ENCODE measurements at regions not wholly inside any gene's neighbourhood (a gene's known extent, or its start where the extent isn't known, plus 50 kb on each side); places are given as distances from the start of the nearest gene placed in this dataset.

DNA sequence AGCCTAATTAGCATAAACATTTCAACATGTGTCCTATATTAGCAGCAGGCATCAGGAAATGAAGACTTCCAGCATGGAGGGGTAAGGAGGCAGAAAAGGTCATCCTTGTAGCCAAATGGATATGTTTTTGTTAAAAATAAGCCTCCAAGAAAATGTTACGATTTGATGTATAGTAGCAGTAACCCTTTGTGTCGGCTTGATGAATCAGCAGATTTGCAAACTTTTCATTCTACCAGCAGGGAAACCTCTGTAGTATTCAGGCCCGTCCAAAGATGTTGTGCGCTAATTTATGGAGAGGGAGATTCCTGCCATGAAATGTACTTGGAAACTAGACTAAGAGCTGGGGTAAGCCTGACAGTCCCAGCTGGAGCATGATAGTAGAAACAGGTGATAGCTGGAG is 780.8 kb upstream of the KLHL29 start:
- H3K27me3 ChIP-seq (ENCODE audit: control insufficient read depth, insufficient read depth, low read length), result no peaks in the 10 kb centered on the region
- no peak for DNase-seq (ENCODE audit: low read depth in 2 of 2)
- H3K79me2 ChIP-seq (ENCODE audit: control insufficient read depth, insufficient read depth, low read length), result no peaks in the 10 kb centered on the region
- H3K27ac ChIP-seq (ENCODE audit: insufficient read depth, low read length), result no peak overlapping the region
- no peak overlapping the region for H2AFZ ChIP-seq (ENCODE audit: low read length)
- H3K9me3 ChIP-seq (ENCODE audit: control insufficient read depth, insufficient read depth, low read depth, low read length), result no peaks in the 10 kb centered on the region
- TF ChIP-seq EZH2 (IDR thresholded peaks at IDR 0.05; ENCODE audit: low read length, missing control alignments), result no peak
- TF ChIP-seq, protein P1, sequence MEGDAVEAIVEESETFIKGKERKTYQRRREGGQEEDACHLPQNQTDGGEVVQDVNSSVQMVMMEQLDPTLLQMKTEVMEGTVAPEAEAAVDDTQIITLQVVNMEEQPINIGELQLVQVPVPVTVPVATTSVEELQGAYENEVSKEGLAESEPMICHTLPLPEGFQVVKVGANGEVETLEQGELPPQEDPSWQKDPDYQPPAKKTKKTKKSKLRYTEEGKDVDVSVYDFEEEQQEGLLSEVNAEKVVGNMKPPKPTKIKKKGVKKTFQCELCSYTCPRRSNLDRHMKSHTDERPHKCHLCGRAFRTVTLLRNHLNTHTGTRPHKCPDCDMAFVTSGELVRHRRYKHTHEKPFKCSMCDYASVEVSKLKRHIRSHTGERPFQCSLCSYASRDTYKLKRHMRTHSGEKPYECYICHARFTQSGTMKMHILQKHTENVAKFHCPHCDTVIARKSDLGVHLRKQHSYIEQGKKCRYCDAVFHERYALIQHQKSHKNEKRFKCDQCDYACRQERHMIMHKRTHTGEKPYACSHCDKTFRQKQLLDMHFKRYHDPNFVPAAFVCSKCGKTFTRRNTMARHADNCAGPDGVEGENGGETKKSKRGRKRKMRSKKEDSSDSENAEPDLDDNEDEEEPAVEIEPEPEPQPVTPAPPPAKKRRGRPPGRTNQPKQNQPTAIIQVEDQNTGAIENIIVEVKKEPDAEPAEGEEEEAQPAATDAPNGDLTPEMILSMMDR (conservative IDR thresholded peaks at IDR 0.05 in 1 of 2, IDR thresholded peaks at IDR 0.05 in 1 of 2; ENCODE audit: low read depth in 1 of 2, low read length in 2 of 2), result no peak
- no peaks in the 10 kb centered on the region for H3K4me1 ChIP-seq (ENCODE audit: control insufficient read depth, extremely low read depth, insufficient read depth, low read length)
- H3K4me2 ChIP-seq (ENCODE audit: extremely low read depth, insufficient read depth, low read length), result no peak overlapping the region
- H3K36me3 ChIP-seq (ENCODE audit: control insufficient read depth, insufficient read depth, low read length), result no peaks in the 10 kb centered on the region
- H3K4me3 ChIP-seq (replicated peaks in 1 of 4; ENCODE audit: control extremely low read depth in 1 of 4, insufficient read depth in 1 of 4, low read depth in 3 of 4, low read length in 4 of 4), result no peak overlapping the region
- H4K20me1 ChIP-seq (ENCODE audit: control insufficient read depth, extremely low read depth, insufficient read depth, low read length), result no peaks in the 10 kb centered on the region
- H3K9ac ChIP-seq (ENCODE audit: insufficient read depth, low read length), result no peak overlapping the region

DNA sequence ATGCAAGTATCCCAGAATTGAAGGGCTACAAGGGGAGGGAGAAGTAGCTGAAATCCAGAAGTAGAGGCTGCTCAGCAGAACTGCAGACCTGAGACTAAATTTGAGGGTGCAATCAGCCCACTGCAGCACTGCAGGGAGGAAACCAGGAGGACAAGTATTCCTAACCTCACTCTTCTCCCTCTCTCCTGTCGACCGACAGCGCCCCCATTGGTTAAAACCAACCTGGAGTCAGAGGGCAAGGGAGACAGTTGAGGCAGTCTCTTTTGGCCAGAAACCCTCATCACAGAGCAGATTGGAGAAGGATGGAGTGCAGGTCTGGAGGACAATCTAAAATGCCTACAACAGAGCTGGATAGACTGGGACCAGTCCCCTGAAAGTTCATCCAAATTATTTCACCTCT is 768.9 kb upstream of the KLHL29 start:
- H3K4me1 ChIP-seq (ENCODE audit: control insufficient read depth, extremely low read depth, insufficient read depth, low read length), result no peaks in the 10 kb centered on the region
- no peak overlapping the region for H3K27ac ChIP-seq (ENCODE audit: insufficient read depth, low read length)
- no peak for TF ChIP-seq EZH2 (IDR thresholded peaks at IDR 0.05; ENCODE audit: low read length, missing control alignments)
- TF ChIP-seq, protein P1 (conservative IDR thresholded peaks at IDR 0.05 in 1 of 2, IDR thresholded peaks at IDR 0.05 in 1 of 2; ENCODE audit: low read depth in 1 of 2, low read length in 2 of 2), result no peak
- no peak overlapping the region for H2AFZ ChIP-seq (ENCODE audit: low read length)
- no peak overlapping the region for H3K9ac ChIP-seq (ENCODE audit: insufficient read depth, low read length)
- no peak overlapping the region for H3K4me3 ChIP-seq (replicated peaks in 1 of 4; ENCODE audit: control extremely low read depth in 1 of 4, insufficient read depth in 1 of 4, low read depth in 3 of 4, low read length in 4 of 4)
- no peaks in the 10 kb centered on the region for H3K27me3 ChIP-seq (ENCODE audit: control insufficient read depth, insufficient read depth, low read length)
- DNase-seq (ENCODE audit: low read depth in 2 of 2), result no peak
- H3K36me3 ChIP-seq (ENCODE audit: control insufficient read depth, insufficient read depth, low read length), result no peaks in the 10 kb centered on the region
- no peaks in the 10 kb centered on the region for H3K9me3 ChIP-seq (ENCODE audit: control insufficient read depth, insufficient read depth, low read depth, low read length)
- no peaks in the 10 kb centered on the region for H3K79me2 ChIP-seq (ENCODE audit: control insufficient read depth, insufficient read depth, low read length)
- H4K20me1 ChIP-seq (ENCODE audit: control insufficient read depth, extremely low read depth, insufficient read depth, low read length), result no peaks in the 10 kb centered on the region
- H3K4me2 ChIP-seq (ENCODE audit: extremely low read depth, insufficient read depth, low read length), result no peak overlapping the region

DNA sequence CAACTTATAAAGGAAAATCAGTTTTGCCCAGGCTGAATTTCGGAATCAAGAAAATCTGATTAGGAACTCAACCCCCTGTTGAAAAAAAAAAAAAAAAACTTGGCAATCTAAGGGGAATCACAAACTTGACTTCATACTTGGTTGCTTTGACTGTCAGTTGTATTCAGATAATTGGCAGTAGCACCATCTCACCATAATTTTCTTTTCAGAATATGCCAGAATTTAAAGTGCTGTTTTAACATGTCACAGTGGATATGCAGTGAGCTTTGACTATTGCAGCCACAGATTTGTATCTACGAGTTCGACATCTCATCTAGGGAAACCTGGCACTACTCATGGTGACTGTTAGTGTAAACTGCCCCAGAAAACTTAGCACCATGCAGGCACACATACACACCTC is 761.4 kb upstream of the KLHL29 start:
- Histone ChIP-seq H3K4me1 (ENCODE audit: control insufficient read depth, extremely low read depth, insufficient read depth, low read length) (no peaks in the 10 kb centered on the region), H3K4me2 (ENCODE audit: extremely low read depth, insufficient read depth, low read length) (no peak overlapping the region), H2AFZ (ENCODE audit: low read length) (no peak overlapping the region), H3K27me3 (ENCODE audit: control insufficient read depth, insufficient read depth, low read length) (no peaks in the 10 kb centered on the region), H3K9me3 (ENCODE audit: control insufficient read depth, insufficient read depth, low read depth, low read length) (no peaks in the 10 kb centered on the region), H3K27ac (ENCODE audit: insufficient read depth, low read length) (no peak overlapping the region), H3K36me3 (ENCODE audit: control insufficient read depth, insufficient read depth, low read length) (no peaks in the 10 kb centered on the region), H4K20me1 (ENCODE audit: control insufficient read depth, extremely low read depth, insufficient read depth, low read length) (no peaks in the 10 kb centered on the region), H3K9ac (ENCODE audit: insufficient read depth, low read length) (no peak overlapping the region), H3K4me3 (replicated peaks in 1 of 4; ENCODE audit: control extremely low read depth in 1 of 4, insufficient read depth in 1 of 4, low read depth in 3 of 4, low read length in 4 of 4) (no peak overlapping the region), H3K79me2 (ENCODE audit: control insufficient read depth, insufficient read depth, low read length) (no peaks in the 10 kb centered on the region)
- no peak for DNase-seq (ENCODE audit: low read depth in 2 of 2)
- TF ChIP-seq, protein P1 (conservative IDR thresholded peaks at IDR 0.05 in 1 of 2, IDR thresholded peaks at IDR 0.05 in 1 of 2; ENCODE audit: low read depth in 1 of 2, low read length in 2 of 2), result no peak
- no peak for TF ChIP-seq EZH2 (IDR thresholded peaks at IDR 0.05; ENCODE audit: low read length, missing control alignments)
